Coronary artery (tissue), 2 donors: ENCODE measurements at regions not wholly inside any gene's neighbourhood (a gene's known extent, or its start where the extent isn't known, plus 50 kb on each side); places are given as distances from the start of the nearest gene placed in this dataset.

ENCODE experiments used
- DNase-seq: peaks from one replicate; pipeline ENCODE4 v3.0.0-alpha.2; 2017; ENCODE audit warnings: low spot score
- H3K27ac ChIP-seq, 2 donors: fragments of 200-600 bp; sonication (generic); one replicate each; pipeline ENCODE4 v1.5.1; 2016 to 2019
- H3K4me3 ChIP-seq: fragments of 200-600 bp; sonication (generic); 2 replicates; pipeline ENCODE4 v1.5.1; 2016; ENCODE audit warnings: mild to moderate bottlenecking, moderate library complexity
- CTCF ChIP-seq: fragments of 200-600 bp; sonication (generic); IDR thresholded peaks from one replicate; pipeline ENCODE4 v1.5.1; 2019; ENCODE audit warnings: antibody characterized with exemption

- no peak for TF ChIP-seq CTCF
- Histone ChIP-seq H3K4me3 (no peak overlapping the region), H3K27ac (no peak overlapping the region)
- DNase-seq, result no peak
These were observed 230.9 kb upstream of the ANKRD55 start for GRCh38 chr5:56463944-56464571.

- TF ChIP-seq CTCF, result no peak
- no peak for DNase-seq
- Histone ChIP-seq H3K27ac (no peak overlapping the region), H3K4me3 (no peak overlapping the region)
These were observed 228.5 kb upstream of the ANKRD55 start for GRCh38 chr5:56461584-56461983.

- Histone ChIP-seq H3K27ac (peak overlapping the region in 1 of 2 donors; percentile 15), H3K4me3 (no peak overlapping the region)
- no peak for DNase-seq
- no peak for TF ChIP-seq CTCF
These were observed 227.6 kb upstream of the ANKRD55 start for GRCh38 chr5:56460681-56461191.

- H3K4me3 ChIP-seq, result no peak overlapping the region
- no peak overlapping the region for H3K27ac ChIP-seq
- no peak for DNase-seq
- no peak for TF ChIP-seq CTCF
These were observed 227.0 kb upstream of the ANKRD55 start for GRCh38 chr5:56460195-56460546.

GRCh38 chr5:56459394-56460194 lies 226.5 kb upstream of the ANKRD55 start:
- H3K27ac ChIP-seq, result no peak overlapping the region

GRCh38 chr5:56457887-56458812 lies 225.0 kb upstream of the ANKRD55 start:
- DNase-seq, result no peak
- no peak for TF ChIP-seq CTCF
- H3K27ac ChIP-seq, result peak overlapping the region; percentile 69 to 74
- H3K4me3 ChIP-seq, result peak overlapping the region; percentile 30

More at GRCh38 chr5:56459394-56460194, 226.5 kb upstream of the ANKRD55 start:
- TF ChIP-seq CTCF, result no peak
- DNase-seq, result no peak
- H3K4me3 ChIP-seq, result no peak overlapping the region
